ENCODE measurements at regions not wholly inside any gene's neighbourhood (a gene's known extent, or its start where the extent isn't known, plus 50 kb on each side); places are given as distances from the start of the nearest gene placed in this dataset.

GRCh38 chrX:150062292-150063137 lies 124.2 kb upstream of the EOLA2 start:
- TF ChIP-seq CTCF (IDR thresholded peaks at IDR 0.05) (no peak), POLR2A (IDR thresholded peaks at IDR 0.05) (no peak)
